GM21529 (cell line): ENCODE measurements at regions not wholly inside any gene's neighbourhood (a gene's known extent, or its start where the extent isn't known, plus 50 kb on each side); places are given as distances from the start of the nearest gene placed in this dataset.

Experiments used
- ATAC-seq: cut with Tn5 transposase; IDR thresholded peaks from one replicate; pipeline ENCODE4 v1.9.1; 2021; ENCODE audit not compliant: unreplicated experiment

- no peak for ATAC-seq
These were observed 271.4 kb upstream of the RORA start for GRCh38 chr15:61500523-61500922.

- no peak for ATAC-seq
These were observed 270.3 kb upstream of the RORA start for GRCh38 chr15:61499376-61499775.

- ATAC-seq, result no peak
These were observed 260.5 kb upstream of the RORA start for GRCh38 chr15:61489571-61489970.

GRCh38 chr15:61483599-61483998 lies 254.5 kb upstream of the RORA start:
- ATAC-seq, result no peak

GRCh38 chr15:61481886-61482285 lies 252.8 kb upstream of the RORA start:
- no peak for ATAC-seq

GRCh38 chr15:61480863-61481262 lies 251.8 kb upstream of the RORA start:
- no peak for ATAC-seq

GRCh38 chr15:61480295-61480694 lies 251.2 kb upstream of the RORA start:
- no peak for ATAC-seq

GRCh38 chr15:61479613-61480012 lies 250.5 kb upstream of the RORA start:
- no peak for ATAC-seq

GRCh38 chr15:61476741-61477140 lies 247.6 kb upstream of the RORA start:
- ATAC-seq, result no peak

- no peak for ATAC-seq
These were observed 245.7 kb upstream of the RORA start for GRCh38 chr15:61474796-61475195.

- no peak for ATAC-seq
These were observed 238.7 kb upstream of the RORA start for GRCh38 chr15:61467823-61468222.

- no peak for ATAC-seq
These were observed 230.9 kb upstream of the RORA start for GRCh38 chr15:61459785-61460707.

- ATAC-seq, result no peak
These were observed 228.1 kb upstream of the RORA start for GRCh38 chr15:61457050-61457733.

- no peak for ATAC-seq
These were observed 220.1 kb upstream of the RORA start for GRCh38 chr15:61449186-61449702.

- ATAC-seq, result no peak
These were observed 218.9 kb upstream of the RORA start for GRCh38 chr15:61447981-61448380.

- ATAC-seq, result no peak
These were observed 215.5 kb upstream of the RORA start for GRCh38 chr15:61444585-61444984.

- no peak for ATAC-seq
These were observed 213.7 kb upstream of the RORA start for GRCh38 chr15:61442821-61443220.

- no peak for ATAC-seq
These were observed 212.8 kb upstream of the RORA start for GRCh38 chr15:61441891-61442290.

- ATAC-seq, result no peak
These were observed 197.4 kb upstream of the RORA start for GRCh38 chr15:61426466-61426865.

GRCh38 chr15:61425934-61426333 lies 196.8 kb upstream of the RORA start:
- no peak for ATAC-seq

- ATAC-seq, result no peak
These were observed 193.7 kb upstream of the RORA start for GRCh38 chr15:61422773-61423172.

GRCh38 chr15:61421938-61422337 lies 192.8 kb upstream of the RORA start:
- no peak for ATAC-seq
